ENCODE measurements at regions not wholly inside any gene's neighbourhood (a gene's known extent, or its start where the extent isn't known, plus 50 kb on each side); places are given as distances from the start of the nearest gene placed in this dataset.

DNA sequence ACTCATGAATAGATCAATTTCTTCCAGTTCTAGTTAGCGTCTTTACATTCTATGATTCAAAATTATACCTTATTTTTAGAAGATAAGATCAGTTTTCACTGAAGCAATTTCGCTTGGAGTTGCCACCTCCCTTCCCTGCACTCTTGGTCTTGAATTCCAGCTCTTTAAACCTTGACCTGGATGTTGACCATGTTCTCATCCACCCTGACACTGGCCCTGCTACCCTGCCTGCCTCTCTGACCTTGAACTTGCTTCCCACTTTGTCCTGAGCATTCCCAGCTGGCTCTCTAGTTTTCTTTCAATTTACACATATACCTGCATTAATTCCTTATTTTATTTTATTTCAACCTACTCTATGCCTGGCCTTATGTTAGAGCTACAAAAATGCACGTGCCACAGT, 274.9 kb upstream of the IGFBP3 start:
- Histone ChIP-seq H2AFZ (no peak overlapping the region), H3K36me3 (ENCODE audit: low read depth) (no peaks in the 10 kb centered on the region), H3K4me3 (no peak overlapping the region), H3K4me1 (ENCODE audit: insufficient read depth) (peaks cover 20% of the 10 kb centered on the region), H3K9me3 (ENCODE audit: low read depth) (no peaks in the 10 kb centered on the region), H3K27ac (no peak overlapping the region), H3K4me2 (ENCODE audit: unreplicated experiment) (no peak overlapping the region), H3F3A (ENCODE audit: insufficient read depth) (peaks cover 8% of the 10 kb centered on the region; the same call in 1 of the 2 replicates), H3K9me2 (ENCODE audit: insufficient read depth) (no peaks in the 10 kb centered on the region), H4K20me1 (ENCODE audit: insufficient read depth) (no peaks in the 10 kb centered on the region), H3K27me3 (replicated peaks; ENCODE audit: insufficient read depth) (no peaks in the 10 kb centered on the region), H3K79me2 (ENCODE audit: insufficient read depth) (no peaks in the 10 kb centered on the region), H3K9ac (no peak overlapping the region)
- WGBS, 2 experiments (ENCODE audit: low coverage in 1 of 2, low lambda C conversion rate in 2 of 2, missing lambda C conversion rate in 2 of 2) = 79 to 85% methylated on average over 3 of the region's 3 CpGs
- in situ Hi-C loops (cut with MboI) = no loop called here
- no peak for DNase-seq
- no peak for TF ChIP-seq EZH2 (IDR thresholded peaks at IDR 0.05; ENCODE audit: insufficient read depth, poor library complexity, severe bottlenecking)

DNA sequence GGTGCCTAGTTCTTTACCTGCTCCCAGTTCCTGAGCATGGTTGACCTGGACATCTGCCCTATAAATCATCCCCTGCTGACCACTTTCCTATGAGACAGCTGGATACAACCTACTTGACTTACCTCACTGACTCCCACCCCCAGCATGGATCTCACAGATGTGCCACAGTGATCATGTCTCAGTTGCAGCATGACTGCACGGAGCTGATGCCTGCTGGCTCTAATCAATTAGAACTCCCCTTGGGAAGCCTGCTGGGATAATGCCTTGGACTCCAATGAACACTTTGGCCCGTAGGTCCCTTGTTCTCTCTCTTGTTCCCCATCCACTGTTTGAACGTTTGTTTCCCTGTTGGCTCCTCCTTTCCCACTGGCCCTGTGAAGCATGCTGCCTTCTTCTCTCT, 271.2 kb upstream of the IGFBP3 start:
- H3K4me2 ChIP-seq (ENCODE audit: unreplicated experiment) = no peak overlapping the region

DNA sequence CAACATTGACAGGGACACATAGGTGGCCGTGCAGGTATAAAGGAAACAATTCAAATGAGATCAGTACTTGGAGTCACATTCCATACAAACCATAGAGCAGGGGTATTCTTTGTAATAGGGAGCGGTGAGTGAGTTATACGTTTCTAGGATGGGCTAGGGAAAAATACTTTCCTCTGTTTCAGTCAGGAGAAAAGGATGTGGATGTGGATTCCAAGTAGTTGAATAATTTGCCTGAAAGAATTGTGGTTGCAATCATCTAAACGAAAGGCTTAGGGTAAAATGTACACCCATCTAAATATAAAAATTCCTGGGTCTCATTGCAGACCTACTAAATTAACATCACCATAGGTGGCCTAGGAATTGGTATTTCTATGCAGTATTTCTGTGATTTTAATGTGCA, 270.7 kb upstream of the IGFBP3 start:
- Histone ChIP-seq H3K36me3 (ENCODE audit: low read depth) (no peaks in the 10 kb centered on the region), H3K4me3 (no peak overlapping the region), H4K20me1 (ENCODE audit: insufficient read depth) (no peaks in the 10 kb centered on the region), H3K9ac (no peak overlapping the region), H3K4me2 (ENCODE audit: unreplicated experiment) (no peak overlapping the region), H3F3A (ENCODE audit: insufficient read depth) (peaks cover 8% of the 10 kb centered on the region; the same call in 1 of the 2 replicates), H3K9me3 (ENCODE audit: low read depth) (no peaks in the 10 kb centered on the region), H3K9me2 (ENCODE audit: insufficient read depth) (no peaks in the 10 kb centered on the region), H3K4me1 (ENCODE audit: insufficient read depth) (peaks cover 20% of the 10 kb centered on the region), H3K27me3 (replicated peaks; ENCODE audit: insufficient read depth) (no peaks in the 10 kb centered on the region), H2AFZ (no peak overlapping the region), H3K79me2 (ENCODE audit: insufficient read depth) (no peaks in the 10 kb centered on the region), H3K27ac (peak overlapping the region; percentile 36)
- DNase-seq = peak; percentile 71
- 20 to 24% methylated on average over 4 of the region's 4 CpGs for WGBS, 2 experiments (ENCODE audit: low coverage in 1 of 2, low lambda C conversion rate in 2 of 2, missing lambda C conversion rate in 2 of 2)
- TF ChIP-seq EZH2phosphoT487 (IDR thresholded peaks at IDR 0.05; ENCODE audit: insufficient read depth, low read depth) = no peak
- no peak for TF ChIP-seq EZH2 (IDR thresholded peaks at IDR 0.05; ENCODE audit: insufficient read depth, poor library complexity, severe bottlenecking)
- in situ Hi-C loops (cut with MboI) = no loop called here

More for the DNA sequence above, 271.2 kb upstream of the IGFBP3 start:
- H3F3A ChIP-seq (ENCODE audit: insufficient read depth) = peaks cover 8% of the 10 kb centered on the region; the same call in 1 of the 2 replicates
- no peaks in the 10 kb centered on the region for H4K20me1 ChIP-seq (ENCODE audit: insufficient read depth)
- H2AFZ ChIP-seq = no peak overlapping the region
- H3K27me3 ChIP-seq (replicated peaks; ENCODE audit: insufficient read depth) = no peaks in the 10 kb centered on the region
- WGBS, 2 experiments (ENCODE audit: low coverage in 1 of 2, low lambda C conversion rate in 2 of 2, missing lambda C conversion rate in 2 of 2) = 74 to 82% methylated on average over 3 of the region's 3 CpGs
- no peaks in the 10 kb centered on the region for H3K79me2 ChIP-seq (ENCODE audit: insufficient read depth)
- peak overlapping the region; percentile 36 for H3K27ac ChIP-seq
- no peaks in the 10 kb centered on the region for H3K9me3 ChIP-seq (ENCODE audit: low read depth)
- in situ Hi-C loops (cut with MboI) = no loop called here
- TF ChIP-seq EZH2 (IDR thresholded peaks at IDR 0.05; ENCODE audit: insufficient read depth, poor library complexity, severe bottlenecking) = no peak
- TF ChIP-seq EZH2phosphoT487 (IDR thresholded peaks at IDR 0.05; ENCODE audit: insufficient read depth, low read depth) = no peak
- H3K4me1 ChIP-seq (ENCODE audit: insufficient read depth) = peaks cover 20% of the 10 kb centered on the region
- no peak overlapping the region for H3K9ac ChIP-seq
- H3K36me3 ChIP-seq (ENCODE audit: low read depth) = no peaks in the 10 kb centered on the region
- no peak overlapping the region for H3K4me3 ChIP-seq
- H3K9me2 ChIP-seq (ENCODE audit: insufficient read depth) = no peaks in the 10 kb centered on the region
- DNase-seq = no peak

DNA sequence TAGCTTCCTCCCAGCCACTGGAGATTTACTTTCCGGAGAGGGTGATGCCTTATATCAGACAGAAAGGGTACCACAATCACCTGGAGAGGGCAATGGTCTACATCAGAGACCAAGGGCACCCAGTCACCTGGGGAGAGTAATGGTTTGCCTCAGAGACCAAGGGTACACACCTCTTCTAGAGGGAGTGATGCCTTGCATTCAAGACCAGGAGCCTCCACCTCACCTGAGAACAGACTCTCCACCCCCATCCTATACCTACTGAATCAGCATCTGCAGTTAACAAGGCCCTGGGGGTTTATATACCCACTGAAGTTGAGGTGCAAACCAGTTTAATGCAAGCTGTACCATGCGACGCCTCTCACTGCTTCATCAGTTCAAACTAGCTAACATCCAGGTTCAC, 270.2 kb upstream of the IGFBP3 start:
- Histone ChIP-seq H3K4me2 (ENCODE audit: unreplicated experiment) (no peak overlapping the region), H4K20me1 (ENCODE audit: insufficient read depth) (no peaks in the 10 kb centered on the region), H3F3A (ENCODE audit: insufficient read depth) (peaks cover 8% of the 10 kb centered on the region; the same call in 1 of the 2 replicates), H3K4me1 (ENCODE audit: insufficient read depth) (peaks cover 20% of the 10 kb centered on the region), H2AFZ (no peak overlapping the region), H3K36me3 (ENCODE audit: low read depth) (no peaks in the 10 kb centered on the region), H3K79me2 (ENCODE audit: insufficient read depth) (no peaks in the 10 kb centered on the region), H3K27me3 (replicated peaks; ENCODE audit: insufficient read depth) (no peaks in the 10 kb centered on the region), H3K9ac (no peak overlapping the region), H3K9me2 (ENCODE audit: insufficient read depth) (no peaks in the 10 kb centered on the region), H3K9me3 (ENCODE audit: low read depth) (no peaks in the 10 kb centered on the region), H3K27ac (peak overlapping the region; percentile 36), H3K4me3 (no peak overlapping the region)
- in situ Hi-C loops (cut with MboI) = no loop called here
- DNase-seq = no peak
- WGBS, 2 experiments (ENCODE audit: low coverage in 1 of 2, low lambda C conversion rate in 2 of 2, missing lambda C conversion rate in 2 of 2) = 96 to 100% methylated on average over 3 of the region's 3 CpGs
- TF ChIP-seq EZH2 (IDR thresholded peaks at IDR 0.05; ENCODE audit: insufficient read depth, poor library complexity, severe bottlenecking) (no peak), EZH2phosphoT487 (IDR thresholded peaks at IDR 0.05; ENCODE audit: insufficient read depth, low read depth) (no peak)

DNA sequence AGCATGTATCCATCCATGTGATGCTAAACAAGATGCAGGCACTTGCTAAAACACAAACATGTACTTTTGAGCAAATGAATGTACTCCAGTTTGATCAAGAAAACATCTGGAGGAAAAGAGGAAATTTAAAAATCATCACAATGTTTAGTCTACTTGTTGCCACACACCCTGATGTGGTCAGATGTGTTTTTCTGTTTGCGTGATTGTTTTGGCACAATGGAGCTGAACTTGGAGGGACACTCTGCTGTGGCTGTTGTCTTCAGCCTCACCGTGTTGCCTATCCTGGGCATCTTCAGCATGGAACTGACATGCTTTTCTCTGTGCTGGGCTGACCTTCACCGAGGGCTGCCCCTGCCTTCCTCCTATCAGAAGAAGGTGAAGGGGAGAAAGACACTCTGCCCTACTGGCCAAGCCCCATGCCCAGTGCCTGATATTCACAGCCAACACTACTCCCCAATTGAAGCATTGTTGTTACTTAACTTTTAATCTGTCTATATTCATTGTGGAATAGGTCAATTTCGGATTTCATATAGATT, 268.3 kb upstream of the IGFBP3 start:
- Histone ChIP-seq H3K9me2 (ENCODE audit: insufficient read depth) (no peaks in the 10 kb centered on the region), H3K27ac (no peak overlapping the region), H3K9ac (no peak overlapping the region), H4K20me1 (ENCODE audit: insufficient read depth) (no peaks in the 10 kb centered on the region), H3K36me3 (ENCODE audit: low read depth) (no peaks in the 10 kb centered on the region), H3K4me3 (no peak overlapping the region), H2AFZ (no peak overlapping the region), H3K79me2 (ENCODE audit: insufficient read depth) (no peaks in the 10 kb centered on the region), H3K4me1 (ENCODE audit: insufficient read depth) (peaks cover 20% of the 10 kb centered on the region), H3F3A (ENCODE audit: insufficient read depth) (peaks cover 8% of the 10 kb centered on the region; the same call in 1 of the 2 replicates), H3K4me2 (ENCODE audit: unreplicated experiment) (no peak overlapping the region), H3K27me3 (replicated peaks; ENCODE audit: insufficient read depth) (no peaks in the 10 kb centered on the region), H3K9me3 (ENCODE audit: low read depth) (no peaks in the 10 kb centered on the region)
- TF ChIP-seq EZH2phosphoT487 (IDR thresholded peaks at IDR 0.05; ENCODE audit: insufficient read depth, low read depth) (no peak), EZH2 (IDR thresholded peaks at IDR 0.05; ENCODE audit: insufficient read depth, poor library complexity, severe bottlenecking) (no peak)
- WGBS, 2 experiments (ENCODE audit: low coverage in 1 of 2, low lambda C conversion rate in 2 of 2, missing lambda C conversion rate in 2 of 2) = 63 to 68% methylated on average over 4 of the region's 4 CpGs
- in situ Hi-C loops (cut with MboI) = no loop called here
- DNase-seq = no peak

Measured in GM23248 (cell line).